SK-N-SH (cell line): ENCODE measurements at regions not wholly inside any gene's neighbourhood (a gene's known extent, or its start where the extent isn't known, plus 50 kb on each side); places are given as distances from the start of the nearest gene placed in this dataset.

Experiments used
- CTCF ChIA-PET: fragments of 300-600, 350-600 bp; formaldehyde crosslinking; extraction: SDS; loops from one replicate; lab custom pipeline; 2021; lab: Yijun Ruan, JAX
- POLR2A ChIA-PET: fragments of 350-600 bp; sonication (Branson Sonifier 250); formaldehyde crosslinking; extraction: SDS; loops from one replicate; lab custom pipeline; 2020; ENCODE audit warnings: antibody characterized with exemption, inconsistent platforms; lab: Yijun Ruan, JAX
- DNase-seq: peaks from one replicate; pipeline ENCODE4 v3.0.0; 2012
- H2AFZ ChIP-seq: fragments of 200-600 bp; sonication (generic); 2 replicates; pipeline ENCODE4 v1.8.1; 2016; ENCODE audit warnings: antibody characterized with exemption, mild to moderate bottlenecking, low read depth
- H3F3A ChIP-seq: fragments of 200-600 bp; sonication (generic); replicated peaks from 2 replicates; pipeline ENCODE3; 2016; ENCODE audit warnings: antibody characterized with exemption, mild to moderate bottlenecking; ENCODE audit not compliant: insufficient read depth
- H3K27ac ChIP-seq, 2 experiments: fragments of 200-500 bp in 1 of 2; fragments of 200-600 bp in 1 of 2; sonication (Bioruptor generic) in 1 of 2; sonication (generic), shearing (Covaris generic) in 1 of 2; 2 replicates each; pipeline versions ENCODE4 v1.5.1 to v1.6.1; 2014 to 2016; ENCODE audit warnings: low read depth in 2 of 2, inconsistent platforms in 1 of 2, low read length in 1 of 2, mild to moderate bottlenecking in 1 of 2, mixed read lengths in 1 of 2
- H3K27me3 ChIP-seq: fragments of 200-600 bp; sonication (generic), shearing (Covaris generic); 2 replicates; pipeline ENCODE4 v1.6.1; 2016; ENCODE audit warnings: mixed run types; ENCODE audit not compliant: insufficient read depth
- H3K36me3 ChIP-seq, 2 experiments: fragments of 200-500 bp in 1 of 2; fragments of 200-600 bp in 1 of 2; sonication (Bioruptor generic) in 1 of 2; sonication (generic) in 1 of 2; replicated peaks in 1 of 2; 2 replicates each; pipeline versions ENCODE3 to v1.5.1; 2014 to 2016; ENCODE audit warnings: low read length in 1 of 2, mild to moderate bottlenecking in 1 of 2; ENCODE audit not compliant: insufficient read depth in 2 of 2, control insufficient read depth in 1 of 2
- H3K4me1 ChIP-seq, 2 experiments: fragments of 200-500 bp in 1 of 2; fragments of 200-600 bp in 1 of 2; sonication (Bioruptor generic) in 1 of 2; sonication (generic), shearing (Covaris generic) in 1 of 2; 2 replicates each; pipeline versions ENCODE4 v1.5.1 to v1.6.1; 2014 to 2016; ENCODE audit warnings: low read depth in 1 of 2, low read length in 1 of 2, mixed run types in 1 of 2; ENCODE audit not compliant: insufficient read depth in 2 of 2, control insufficient read depth in 1 of 2
- H3K4me2 ChIP-seq: fragments of 200-600 bp; sonication (generic), shearing (Covaris generic); 2 replicates; pipeline ENCODE4 v1.6.1; 2017; ENCODE audit warnings: mixed run types
- H3K4me3 ChIP-seq, 2 experiments: fragments of 200-500 bp in 1 of 2; fragments of 200-600 bp in 1 of 2; sonication (Bioruptor generic) in 1 of 2; sonication (generic), shearing (Covaris generic) in 1 of 2; 2 replicates each; pipeline versions ENCODE4 v1.5.1 to v1.8.1; 2014 to 2016; ENCODE audit warnings: low read depth in 2 of 2, inconsistent platforms in 1 of 2, low read length in 1 of 2, mild to moderate bottlenecking in 1 of 2, mixed read lengths in 1 of 2, moderate library complexity in 1 of 2
- H3K79me2 ChIP-seq: fragments of 200-600 bp; sonication (generic); 2 replicates; pipeline ENCODE4 v1.8.1; 2017; ENCODE audit warnings: mild to moderate bottlenecking; ENCODE audit not compliant: insufficient read depth
- H3K9ac ChIP-seq: fragments of 200-600 bp; sonication (generic); 2 replicates; pipeline ENCODE4 v1.6.1; 2017; ENCODE audit warnings: mixed run types
- H3K9me2 ChIP-seq: fragments of 200-600 bp; sonication (generic); 2 replicates; pipeline ENCODE4 v1.6.1; 2017; ENCODE audit warnings: mixed run types
- H3K9me3 ChIP-seq: fragments of 200-600 bp; sonication (generic); 2 replicates; pipeline ENCODE4 v1.6.1; 2017; ENCODE audit warnings: mixed run types, mild to moderate bottlenecking, moderate library complexity
- H4K20me1 ChIP-seq: fragments of 200-600 bp; sonication (generic); 2 replicates; pipeline ENCODE4 v1.6.1; 2017; ENCODE audit warnings: mild to moderate bottlenecking, mixed run types; ENCODE audit not compliant: insufficient read depth
- CHD2 ChIP-seq: fragments of 150-350 bp; IDR thresholded peaks from 2 replicates; pipeline ENCODE4 v1.6.1; 2018; ENCODE audit warnings: low read length; ENCODE audit not compliant: partially characterized antibody
- ELF1 ChIP-seq: IDR thresholded peaks from 2 replicates; pipeline ENCODE4 v1.4.0; 2012
- FOSL2 ChIP-seq: IDR thresholded peaks from 2 replicates; pipeline ENCODE4 v1.4.0; 2012; ENCODE audit warnings: low read depth, mild to moderate bottlenecking, moderate library complexity, borderline replicate concordance
- GABPA ChIP-seq: IDR thresholded peaks from 2 replicates; pipeline ENCODE4 v1.4.0; 2012; ENCODE audit warnings: low read depth, mild to moderate bottlenecking
- MAX ChIP-seq: IDR thresholded peaks from 2 replicates; pipeline ENCODE4 v1.4.0; 2012; ENCODE audit warnings: low read depth
- MEF2A ChIP-seq: IDR thresholded peaks from 2 replicates; pipeline ENCODE4 v1.4.0; 2012; ENCODE audit warnings: low read depth, borderline replicate concordance
- MXI1 ChIP-seq: IDR thresholded peaks from 2 replicates; pipeline ENCODE4 v1.6.1; 2012; ENCODE audit warnings: mild to moderate bottlenecking, low read depth, low read length, improper control_type of control experiment
- NFIC ChIP-seq: IDR thresholded peaks from 2 replicates; pipeline ENCODE4 v1.4.0; 2012; ENCODE audit warnings: borderline replicate concordance
- NRF1 ChIP-seq: IDR thresholded peaks from 2 replicates; pipeline ENCODE4 v1.6.1; 2012; ENCODE audit warnings: low read depth, mild to moderate bottlenecking, low read length
- PBX3 ChIP-seq: IDR thresholded peaks from 2 replicates; pipeline ENCODE4; 2012
- POLR2AphosphoS5 ChIP-seq: IDR thresholded peaks from 2 replicates; pipeline ENCODE4 v1.6.1; 2012; ENCODE audit warnings: low read depth, low read length
- RAD21 ChIP-seq: IDR thresholded peaks from 2 replicates; pipeline ENCODE4 v1.6.1; 2012; ENCODE audit warnings: mild to moderate bottlenecking, low read length
- RFX5 ChIP-seq: IDR thresholded peaks from 2 replicates; pipeline ENCODE4 v1.6.1; 2012; ENCODE audit warnings: mild to moderate bottlenecking, improper control_type of control experiment, low read length
- SIN3A ChIP-seq: IDR thresholded peaks from 2 replicates; pipeline ENCODE4 v1.6.1; 2012; ENCODE audit warnings: low read depth, mild to moderate bottlenecking, low read length, moderate library complexity, borderline replicate concordance
- TCF12 ChIP-seq: IDR thresholded peaks from 2 replicates; pipeline ENCODE4 v1.4.0; 2012
- YY1 ChIP-seq: IDR thresholded peaks from 2 replicates; pipeline ENCODE4 v1.4.0; 2012; ENCODE audit warnings: low read depth, mild to moderate bottlenecking
- WGBS: methylation state at CpG from one replicate; pipeline ENCODE4 v1.1.6; 2017; ENCODE audit warnings: low lambda C conversion rate; 5-methylcytosine and 5-hydroxymethylcytosine counted together
- TF ChIP-seq, protein P1 (sequence below): fragments of 200-600 bp; sonication (generic); IDR thresholded peaks from 2 replicates; pipeline ENCODE4 v1.6.1; 2017; ENCODE audit warnings: antibody characterized with exemption, mild to moderate bottlenecking, moderate library complexity

- ChIA-PET CTCF (interaction anchor here (1.8 kb wide), 1 partner anchor 25 kb away, joined by 5 read pairs; no protein-coding TSS in a partner anchor), POLR2A (no interaction called here)
- TF ChIP-seq ELF1 (no peak), TCF12 (no peak), MEF2A (no peak), GABPA (no peak), FOSL2 (no peak), RAD21 (no peak), POLR2AphosphoS5 (no peak), CHD2 (no peak), SIN3A (no peak), PBX3 (no peak), YY1 (no peak), NFIC (no peak), MAX (no peak), NRF1 (no peak), MXI1 (no peak), RFX5 (no peak)
- TF ChIP-seq, protein P1, sequence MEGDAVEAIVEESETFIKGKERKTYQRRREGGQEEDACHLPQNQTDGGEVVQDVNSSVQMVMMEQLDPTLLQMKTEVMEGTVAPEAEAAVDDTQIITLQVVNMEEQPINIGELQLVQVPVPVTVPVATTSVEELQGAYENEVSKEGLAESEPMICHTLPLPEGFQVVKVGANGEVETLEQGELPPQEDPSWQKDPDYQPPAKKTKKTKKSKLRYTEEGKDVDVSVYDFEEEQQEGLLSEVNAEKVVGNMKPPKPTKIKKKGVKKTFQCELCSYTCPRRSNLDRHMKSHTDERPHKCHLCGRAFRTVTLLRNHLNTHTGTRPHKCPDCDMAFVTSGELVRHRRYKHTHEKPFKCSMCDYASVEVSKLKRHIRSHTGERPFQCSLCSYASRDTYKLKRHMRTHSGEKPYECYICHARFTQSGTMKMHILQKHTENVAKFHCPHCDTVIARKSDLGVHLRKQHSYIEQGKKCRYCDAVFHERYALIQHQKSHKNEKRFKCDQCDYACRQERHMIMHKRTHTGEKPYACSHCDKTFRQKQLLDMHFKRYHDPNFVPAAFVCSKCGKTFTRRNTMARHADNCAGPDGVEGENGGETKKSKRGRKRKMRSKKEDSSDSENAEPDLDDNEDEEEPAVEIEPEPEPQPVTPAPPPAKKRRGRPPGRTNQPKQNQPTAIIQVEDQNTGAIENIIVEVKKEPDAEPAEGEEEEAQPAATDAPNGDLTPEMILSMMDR = no peak
- Histone ChIP-seq H3K4me3 (no peak overlapping the region), H3K4me2 (no peak overlapping the region), H3K27ac (no peak overlapping the region), H4K20me1 (no peaks in the 10 kb centered on the region), H3K9me3 (no peaks in the 10 kb centered on the region), H3K9ac (no peak overlapping the region), H3K27me3 (no peaks in the 10 kb centered on the region), H3K79me2 (no peaks in the 10 kb centered on the region), H3K36me3 (no peaks in the 10 kb centered on the region), H3K9me2 (no peaks in the 10 kb centered on the region), H3F3A (no peaks in the 10 kb centered on the region), H2AFZ (no peak overlapping the region), H3K4me1 (no peaks in the 10 kb centered on the region)
- DNase-seq = no peak
These were observed 143.6 kb upstream of the SPACA1 start for GRCh38 chr6:87904011-87904410.

GRCh38 chr6:87903323-87903722 lies 144.3 kb upstream of the SPACA1 start:
- Histone ChIP-seq H3F3A (no peaks in the 10 kb centered on the region), H3K36me3 (no peaks in the 10 kb centered on the region), H3K4me3 (no peak overlapping the region)
- POLR2A ChIA-PET = no interaction called here
- no peak for TF ChIP-seq GABPA
- TF ChIP-seq, all 33 proteins: peak for 0
- no peaks in the 10 kb centered on the region for H3K9me2 ChIP-seq
- H3K4me1 ChIP-seq = no peaks in the 10 kb centered on the region
- WGBS = 81% methylated on average over 12 of the region's 12 CpGs
- H4K20me1 ChIP-seq = no peaks in the 10 kb centered on the region
- no peaks in the 10 kb centered on the region for H3K9me3 ChIP-seq
- no peak overlapping the region for H2AFZ ChIP-seq
- no peak overlapping the region for H3K9ac ChIP-seq
- no peaks in the 10 kb centered on the region for H3K79me2 ChIP-seq
- H3K27me3 ChIP-seq = no peaks in the 10 kb centered on the region
- H3K4me2 ChIP-seq = no peak overlapping the region
- CTCF ChIA-PET = no interaction called here
- no peak for DNase-seq
- no peak overlapping the region for H3K27ac ChIP-seq
